Activated CD8-positive, alpha-beta memory T cell treated with anti-CD3 and anti-CD28 coated beads, Interleukin-2, amount 50 U/mL, for 1 hour (primary cell): ENCODE measurements at regions not wholly inside any gene's neighbourhood (a gene's known extent, or its start where the extent isn't known, plus 50 kb on each side); places are given as distances from the start of the nearest gene placed in this dataset.
"Not testable (repeated sequence)": the region's sequence is repeated elsewhere in the genome, so short reads cannot be mapped to it uniquely, and the experiment has no call there.

Source experiments
- DNase-seq: peaks from one replicate; pipeline ENCODE4 v3.0.0-alpha.2; 2020; ENCODE audit errors: extremely low read depth

GRCh38 chr12:89156340-89156739 is 196.0 kb downstream of the DUSP6 start:
- DNase-seq, result no peak

- DNase-seq, result no peak
Measured at GRCh38 chr12:89155826-89156225, 196.5 kb downstream of the DUSP6 start.

GRCh38 chr12:89154743-89155499 is 197.4 kb downstream of the DUSP6 start:
- no peak for DNase-seq

- no peak for DNase-seq
Measured at GRCh38 chr12:89153341-89153740, 199.0 kb downstream of the DUSP6 start.

GRCh38 chr12:89151536-89151935 is 200.8 kb downstream of the DUSP6 start:
- DNase-seq, result no peak

GRCh38 chr12:89150789-89151188 is 201.5 kb downstream of the DUSP6 start:
- DNase-seq, result not testable (repeated sequence)

- DNase-seq, result no peak
Measured at GRCh38 chr12:89140602-89141238, 211.6 kb downstream of the DUSP6 start.

GRCh38 chr12:89140141-89140540 is 212.2 kb downstream of the DUSP6 start:
- no peak for DNase-seq

- DNase-seq, result no peak
Measured at GRCh38 chr12:89139390-89139789, 212.9 kb downstream of the DUSP6 start.

GRCh38 chr12:89138048-89138852 is 214.1 kb downstream of the DUSP6 start:
- no peak for DNase-seq

GRCh38 chr12:89135976-89136634 is 216.2 kb downstream of the DUSP6 start:
- no peak for DNase-seq

- DNase-seq, result no peak
Measured at GRCh38 chr12:89134213-89134770, 218.0 kb downstream of the DUSP6 start.

- DNase-seq, result no peak
Measured at GRCh38 chr12:89129167-89129870, 223.0 kb downstream of the DUSP6 start.

GRCh38 chr12:89126712-89127111 is 225.6 kb downstream of the DUSP6 start:
- DNase-seq, result no peak

GRCh38 chr12:89122852-89123251 is 229.4 kb downstream of the DUSP6 start:
- no peak for DNase-seq

- DNase-seq, result no peak
Measured at GRCh38 chr12:89117448-89118034, 234.8 kb downstream of the DUSP6 start.

- DNase-seq, result no peak
Measured at GRCh38 chr12:89111964-89112363, 240.3 kb downstream of the DUSP6 start.

GRCh38 chr12:89108265-89108664 is 244.0 kb downstream of the DUSP6 start:
- no peak for DNase-seq

- no peak for DNase-seq
Measured at GRCh38 chr12:89106950-89107349, 245.4 kb downstream of the DUSP6 start.

- DNase-seq, result no peak
Measured at GRCh38 chr12:89105243-89105642, 247.1 kb downstream of the DUSP6 start.

- no peak for DNase-seq
Measured at GRCh38 chr12:89103831-89104230, 248.5 kb downstream of the DUSP6 start.
